SK-N-MC (cell line): ENCODE measurements at regions not wholly inside any gene's neighbourhood (a gene's known extent, or its start where the extent isn't known, plus 50 kb on each side); places are given as distances from the start of the nearest gene placed in this dataset.

ENCODE experiments used
- DNase-seq: peaks from one replicate; pipeline ENCODE4 v3.0.0-alpha.2; 2011; ENCODE audit warnings: low read depth, low spot score
- H3K27ac ChIP-seq: fragments of 200-600 bp; sonication (generic); 2 replicates; pipeline ENCODE4 v1.5.1; 2016; ENCODE audit warnings: mixed run types
- H3K36me3 ChIP-seq: fragments of 200-600 bp; sonication (generic); 2 replicates; pipeline ENCODE4 v1.6.1; 2017; ENCODE audit warnings: antibody characterized with exemption, low read length, mixed read lengths; ENCODE audit not compliant: insufficient read depth
- H3K4me3 ChIP-seq: fragments of 200-600 bp; sonication (generic); 2 replicates; pipeline ENCODE4 v1.5.1; 2016
- H3K9ac ChIP-seq: fragments of 200-600 bp; sonication (generic); 2 replicates; pipeline ENCODE4 v1.8.0; 2017; ENCODE audit warnings: mixed run types, mixed read lengths; ENCODE audit not compliant: insufficient read length
- H3K9me3 ChIP-seq: fragments of 200-600 bp; sonication (generic); 2 replicates; pipeline ENCODE4 v1.6.1; 2017; ENCODE audit warnings: low read depth, mild to moderate bottlenecking, antibody characterized with exemption, low read length, moderate library complexity, mixed read lengths
- EZH2 ChIP-seq: fragments of 200-600 bp; sonication (generic); IDR thresholded peaks from one replicate; pipeline ENCODE4 v1.6.1; 2017; ENCODE audit warnings: antibody characterized with exemption
- FOXP2 ChIP-seq: optimal IDR thresholded peaks from 2 replicates; pipeline ENCODE3; 2011; ENCODE audit warnings: mild to moderate bottlenecking, moderate library complexity; ENCODE audit not compliant: insufficient read depth; ENCODE audit errors: extremely low read length, control extremely low read depth
- POLR2AphosphoS5 ChIP-seq: IDR thresholded peaks from 2 replicates; pipeline ENCODE4 v1.6.1; 2012; ENCODE audit warnings: mild to moderate bottlenecking, low read depth, low read length, borderline replicate concordance

GRCh38 chr14:38524636-38525509, 269.0 kb upstream of the CLEC14A start:
- Histone ChIP-seq H3K4me3 (no peak overlapping the region), H3K9me3 (no peaks in the 10 kb centered on the region), H3K27ac (no peak overlapping the region), H3K36me3 (no peaks in the 10 kb centered on the region), H3K9ac (no peak overlapping the region)
- no peak for TF ChIP-seq FOXP2
- TF ChIP-seq EZH2, result no peak
- no peak for TF ChIP-seq POLR2AphosphoS5
- no peak for DNase-seq

GRCh38 chr14:38522724-38523123, 266.8 kb upstream of the CLEC14A start:
- no peak overlapping the region for H3K4me3 ChIP-seq
- no peak for DNase-seq
- no peak overlapping the region for H3K27ac ChIP-seq
- H3K36me3 ChIP-seq, result no peaks in the 10 kb centered on the region
- H3K9me3 ChIP-seq, result no peaks in the 10 kb centered on the region
- no peak overlapping the region for H3K9ac ChIP-seq
- TF ChIP-seq FOXP2 (no peak), EZH2 (no peak), POLR2AphosphoS5 (no peak)

- no peak overlapping the region for H3K4me3 ChIP-seq
- H3K9me3 ChIP-seq, result no peaks in the 10 kb centered on the region
- H3K9ac ChIP-seq, result no peak overlapping the region
- H3K27ac ChIP-seq, result no peak overlapping the region
- no peak for DNase-seq
- TF ChIP-seq FOXP2 (no peak), POLR2AphosphoS5 (no peak), EZH2 (no peak)
- no peaks in the 10 kb centered on the region for H3K36me3 ChIP-seq
Measured at GRCh38 chr14:38521591-38521990, 265.7 kb upstream of the CLEC14A start.

GRCh38 chr14:38517426-38517825, 261.5 kb upstream of the CLEC14A start:
- H3K4me3 ChIP-seq, result no peak overlapping the region
- no peaks in the 10 kb centered on the region for H3K9me3 ChIP-seq
- H3K9ac ChIP-seq, result no peak overlapping the region
- TF ChIP-seq POLR2AphosphoS5 (no peak), FOXP2 (no peak), EZH2 (no peak)
- DNase-seq, result no peak
- no peaks in the 10 kb centered on the region for H3K36me3 ChIP-seq
- H3K27ac ChIP-seq, result no peak overlapping the region

GRCh38 chr14:38512236-38512635, 256.3 kb upstream of the CLEC14A start:
- no peak overlapping the region for H3K27ac ChIP-seq
- no peak for TF ChIP-seq POLR2AphosphoS5
- TF ChIP-seq FOXP2, result no peak
- TF ChIP-seq EZH2, result no peak
- DNase-seq, result no peak
- H3K4me3 ChIP-seq, result no peak overlapping the region
- no peak overlapping the region for H3K9ac ChIP-seq
- no peaks in the 10 kb centered on the region for H3K9me3 ChIP-seq
- no peaks in the 10 kb centered on the region for H3K36me3 ChIP-seq

- Histone ChIP-seq H3K4me3 (no peak overlapping the region), H3K9me3 (no peaks in the 10 kb centered on the region), H3K27ac (no peak overlapping the region), H3K9ac (no peak overlapping the region), H3K36me3 (no peaks in the 10 kb centered on the region)
- TF ChIP-seq POLR2AphosphoS5, result no peak
- TF ChIP-seq FOXP2, result no peak
- TF ChIP-seq EZH2, result no peak
- no peak for DNase-seq
Measured at GRCh38 chr14:38507299-38507698, 251.4 kb upstream of the CLEC14A start.

GRCh38 chr14:38505973-38506249, 250.0 kb upstream of the CLEC14A start:
- no peak overlapping the region for H3K9ac ChIP-seq
- no peak overlapping the region for H3K4me3 ChIP-seq
- H3K36me3 ChIP-seq, result no peaks in the 10 kb centered on the region
- no peaks in the 10 kb centered on the region for H3K9me3 ChIP-seq
- no peak overlapping the region for H3K27ac ChIP-seq
- TF ChIP-seq POLR2AphosphoS5 (no peak), FOXP2 (no peak), EZH2 (no peak)
- DNase-seq, result no peak

GRCh38 chr14:38505221-38505972, 249.5 kb upstream of the CLEC14A start:
- Histone ChIP-seq H3K27ac (no peak overlapping the region), H3K9ac (no peak overlapping the region), H3K9me3 (no peaks in the 10 kb centered on the region), H3K36me3 (no peaks in the 10 kb centered on the region), H3K4me3 (no peak overlapping the region)
- TF ChIP-seq FOXP2 (no peak), POLR2AphosphoS5 (no peak), EZH2 (no peak)
- DNase-seq, result no peak
